ENCODE measurements at regions not wholly inside any gene's neighbourhood (a gene's known extent, or its start where the extent isn't known, plus 50 kb on each side); places are given as distances from the start of the nearest gene placed in this dataset.

GRCh38 chr7:119712886-119713462 is 560.0 kb upstream of the KCND2 start:
- TF ChIP-seq TAF1 (conservative IDR thresholded peaks at IDR 0.05) (no peak), CTCF (IDR thresholded peaks at IDR 0.05; ENCODE audit: low read depth, low read length, missing input control) (no peak), REST (IDR thresholded peaks at IDR 0.05) (no peak), YY1 (IDR thresholded peaks at IDR 0.05) (no peak), GABPA (IDR thresholded peaks at IDR 0.05 in 1 of 2, conservative IDR thresholded peaks at IDR 0.05 in 1 of 2) (no peak), SP1 (IDR thresholded peaks at IDR 0.05) (peak; percentile 53), EGR1 (IDR thresholded peaks at IDR 0.05; ENCODE audit: low read depth in 2 of 2) (no peak), RXRA (IDR thresholded peaks at IDR 0.05) (peak in 1 of 2 donors; percentile 28), RAD21 (IDR thresholded peaks at IDR 0.05) (no peak), JUND (IDR thresholded peaks at IDR 0.05) (no peak), FOXA1 (IDR thresholded peaks at IDR 0.05) (no peak)
- TF ChIP-seq, protein P1, sequence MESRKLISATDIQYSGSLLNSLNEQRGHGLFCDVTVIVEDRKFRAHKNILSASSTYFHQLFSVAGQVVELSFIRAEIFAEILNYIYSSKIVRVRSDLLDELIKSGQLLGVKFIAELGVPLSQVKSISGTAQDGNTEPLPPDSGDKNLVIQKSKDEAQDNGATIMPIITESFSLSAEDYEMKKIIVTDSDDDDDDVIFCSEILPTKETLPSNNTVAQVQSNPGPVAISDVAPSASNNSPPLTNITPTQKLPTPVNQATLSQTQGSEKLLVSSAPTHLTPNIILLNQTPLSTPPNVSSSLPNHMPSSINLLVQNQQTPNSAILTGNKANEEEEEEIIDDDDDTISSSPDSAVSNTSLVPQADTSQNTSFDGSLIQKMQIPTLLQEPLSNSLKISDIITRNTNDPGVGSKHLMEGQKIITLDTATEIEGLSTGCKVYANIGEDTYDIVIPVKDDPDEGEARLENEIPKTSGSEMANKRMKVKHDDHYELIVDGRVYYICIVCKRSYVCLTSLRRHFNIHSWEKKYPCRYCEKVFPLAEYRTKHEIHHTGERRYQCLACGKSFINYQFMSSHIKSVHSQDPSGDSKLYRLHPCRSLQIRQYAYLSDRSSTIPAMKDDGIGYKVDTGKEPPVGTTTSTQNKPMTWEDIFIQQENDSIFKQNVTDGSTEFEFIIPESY (IDR thresholded peaks at IDR 0.05), result no peak
- TF ChIP-seq, protein P2, sequence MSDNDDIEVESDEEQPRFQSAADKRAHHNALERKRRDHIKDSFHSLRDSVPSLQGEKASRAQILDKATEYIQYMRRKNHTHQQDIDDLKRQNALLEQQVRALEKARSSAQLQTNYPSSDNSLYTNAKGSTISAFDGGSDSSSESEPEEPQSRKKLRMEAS (IDR thresholded peaks at IDR 0.05), result no peak
- TF ChIP-seq, protein P3, sequence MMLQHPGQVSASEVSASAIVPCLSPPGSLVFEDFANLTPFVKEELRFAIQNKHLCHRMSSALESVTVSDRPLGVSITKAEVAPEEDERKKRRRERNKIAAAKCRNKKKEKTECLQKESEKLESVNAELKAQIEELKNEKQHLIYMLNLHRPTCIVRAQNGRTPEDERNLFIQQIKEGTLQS (IDR thresholded peaks at IDR 0.05), result no peak

Data from liver (tissue), 3 donors.